HepG2 (cell line): ENCODE measurements at regions not wholly inside any gene's neighbourhood (a gene's known extent, or its start where the extent isn't known, plus 50 kb on each side); places are given as distances from the start of the nearest gene placed in this dataset.

Source experiments
- ATAC-seq: fragments of 200-7000 bp; cut with Tn5 transposase; 3 replicates; pipeline ENCODE4 v1.9.1; 2020; ENCODE audit warnings: mild to moderate bottlenecking, moderate library complexity
- BruUV-seq: library from RNA; stranded (reverse); fragments of 400-500 nt; replicated peaks from 2 replicates; lab custom pipeline; 2021; lab: Mats Ljungman, UMichigan
- CTCF ChIA-PET: fragments of 300-600 bp; formaldehyde crosslinking; extraction: SDS; loops from one replicate; lab custom pipeline; 2021; ENCODE audit warnings: low total read pairs, inconsistent platforms, low intra/inter-chr PET ratio; lab: Yijun Ruan, JAX
- POLR2A ChIA-PET: fragments of 350-600 bp; sonication (Branson Sonifier 250); formaldehyde crosslinking; loops from one replicate; lab custom pipeline; 2020; ENCODE audit warnings: antibody characterized with exemption, inconsistent platforms; lab: Yijun Ruan, JAX
- DNase-seq: peaks from one replicate; pipeline ENCODE4 v3.0.0-alpha.2; 2015; ENCODE audit warnings: low spot score
- FAIRE-seq: peaks from 3 replicates; lab custom pipeline; 2011; peaks lifted over from hg19 to GRCh38; lab: Jason Lieb, UNC
- H2AFZ ChIP-seq: one replicate; pipeline ENCODE4 v1.6.1; 2011; ENCODE audit warnings: low read length, inconsistent platforms
- H3K27ac ChIP-seq: fragments of 300-600 bp; 3 replicates; pipeline ENCODE4 v1.8.0; 2011; ENCODE audit warnings: mixed run types, mild to moderate bottlenecking, mixed read lengths, low read length, inconsistent platforms; ENCODE audit not compliant: insufficient read depth; ENCODE audit errors: extremely low read length
- H3K27me3 ChIP-seq, 2 experiments: fragments of 200-600 bp in 1 of 2; 2 replicates in 1 of 2; 3 replicates in 1 of 2; pipeline versions ENCODE4 v1.6.0 to v1.8.0; 2011; ENCODE audit warnings: low read length in 2 of 2, mild to moderate bottlenecking in 2 of 2, moderate library complexity in 2 of 2, inconsistent platforms in 1 of 2; ENCODE audit not compliant: insufficient read depth in 2 of 2, control insufficient read depth in 1 of 2
- H3K36me3 ChIP-seq, 2 experiments: fragments of 200-600 bp in 1 of 2; replicated peaks in 1 of 2; 2 replicates in 1 of 2; 3 replicates in 1 of 2; pipeline versions ENCODE4 v1.5.1 to v1.8.0; 2011; ENCODE audit warnings: low read length in 2 of 2, inconsistent platforms in 1 of 2; ENCODE audit not compliant: insufficient read depth in 2 of 2, control insufficient read depth in 1 of 2
- H3K4me1 ChIP-seq: 2 replicates; pipeline ENCODE4 v1.5.1; 2012; ENCODE audit warnings: low read length, inconsistent platforms; ENCODE audit not compliant: insufficient read depth
- H3K4me2 ChIP-seq: 2 replicates; pipeline ENCODE4 v1.6.0; 2011; ENCODE audit warnings: low read depth, low read length, inconsistent platforms
- H3K4me3 ChIP-seq, 3 experiments: fragments of 200-600 bp in 1 of 3; sonication (generic), shearing (Covaris generic) in 1 of 3; replicated peaks in 1 of 3; 2 replicates each; pipeline ENCODE4 v1.5.1; 2011 to 2016; ENCODE audit warnings: low read length in 3 of 3, inconsistent platforms in 2 of 3, low read depth in 2 of 3, mild to moderate bottlenecking in 2 of 3, control low read depth in 1 of 3, mixed read lengths in 1 of 3; ENCODE audit not compliant: insufficient read depth in 1 of 3
- H3K79me2 ChIP-seq: one replicate; pipeline ENCODE4 v1.6.1; 2011; ENCODE audit warnings: low read length, inconsistent platforms; ENCODE audit not compliant: insufficient read depth
- H3K9ac ChIP-seq: 2 replicates; pipeline ENCODE4 v1.6.0; 2011; ENCODE audit warnings: mild to moderate bottlenecking, low read depth, low read length, inconsistent platforms; ENCODE audit not compliant: insufficient read depth
- H3K9me3 ChIP-seq: 2 replicates; pipeline ENCODE4 v1.5.1; 2012; ENCODE audit warnings: mild to moderate bottlenecking, low read length
- H4K20me1 ChIP-seq: 2 replicates; pipeline ENCODE4 v1.6.0; 2011; ENCODE audit warnings: inconsistent platforms, mild to moderate bottlenecking, low read length, moderate library complexity; ENCODE audit not compliant: insufficient read depth
- BRCA1 ChIP-seq: sonication (generic); formaldehyde crosslinking; IDR thresholded peaks from 2 replicates; pipeline ENCODE4 v1.4.0; 2020; ENCODE audit warnings: missing genetic modification reagents
- DRAP1 ChIP-seq: IDR thresholded peaks from 2 replicates; pipeline ENCODE4 v1.6.1; 2016; ENCODE audit warnings: missing genetic modification reagents, missing compliant biosample characterization
- E2F1 ChIP-seq: sonication (generic); formaldehyde crosslinking; IDR thresholded peaks from 2 replicates; pipeline ENCODE4 v1.5.0; 2020; ENCODE audit warnings: missing genetic modification reagents
- GLMP ChIP-seq: sonication (generic); formaldehyde crosslinking; IDR thresholded peaks from 2 replicates; pipeline ENCODE4 v1.9.0; 2021; ENCODE audit warnings: missing genetic modification reagents, mild to moderate bottlenecking, borderline replicate concordance
- MIER3 ChIP-seq: IDR thresholded peaks from 2 replicates; pipeline ENCODE4 v1.6.1; 2016; ENCODE audit warnings: missing compliant biosample characterization, borderline replicate concordance
- THYN1 ChIP-seq: sonication (generic); formaldehyde crosslinking; IDR thresholded peaks from 2 replicates; pipeline ENCODE4 v1.8.1; 2023; ENCODE audit warnings: low read depth, mild to moderate bottlenecking, moderate library complexity, missing genetic modification reagents, borderline replicate concordance
- ZBTB14 ChIP-seq: sonication (generic); formaldehyde crosslinking; IDR thresholded peaks from 2 replicates; pipeline ENCODE4 v1.4.0; 2020; ENCODE audit warnings: missing genetic modification reagents
- ZKSCAN1 ChIP-seq: fragments of 150-350 bp; IDR thresholded peaks from 2 replicates; pipeline ENCODE4 v1.6.1; 2014; ENCODE audit warnings: low read length
- ZMYM4 ChIP-seq: sonication (generic); formaldehyde crosslinking; IDR thresholded peaks from 2 replicates; pipeline ENCODE4 v1.8.1; 2023; ENCODE audit warnings: mild to moderate bottlenecking, missing genetic modification reagents
- ZNF335 ChIP-seq: sonication (generic); formaldehyde crosslinking; IDR thresholded peaks from 2 replicates; pipeline ENCODE4 v1.4.0; 2020; ENCODE audit warnings: missing genetic modification reagents
- ZNF34 ChIP-seq: sonication (generic); formaldehyde crosslinking; IDR thresholded peaks from 2 replicates; pipeline ENCODE4 v1.4.0; 2020; ENCODE audit warnings: mild to moderate bottlenecking, missing genetic modification reagents, borderline replicate concordance
- ZNF572 ChIP-seq: sonication (generic); formaldehyde crosslinking; IDR thresholded peaks from 2 replicates; pipeline ENCODE4 v1.5.1; 2020; ENCODE audit warnings: mild to moderate bottlenecking, missing genetic modification reagents
- ZNF784 ChIP-seq: sonication (generic); formaldehyde crosslinking; IDR thresholded peaks from 2 replicates; pipeline ENCODE4 v1.5.1; 2020; ENCODE audit warnings: missing genetic modification reagents, mild to moderate bottlenecking, borderline replicate concordance
- in situ Hi-C: cut with HindIII; loops from 2 replicates; pipeline ENCODE4 v1.10.0; 2017; ENCODE audit warnings: low pct_unique_long_range_greater_than_20kb; ENCODE audit not compliant: extremely low pct_ligation_motif_present
- intact Hi-C: fragments of 100-400 bp; cut with micrococcal nuclease; formaldehyde crosslinking; loops from one replicate; pipeline ENCODE4 v1.10.0; 2022; ENCODE audit not compliant: unreplicated experiment

GRCh38 chr5:113825176-113825575 is 311.7 kb downstream of the YTHDC2 start:
- DNase-seq = no peak
- in situ Hi-C loops = no loop called here
- H3K4me1 ChIP-seq = no peaks in the 10 kb centered on the region
- no peak overlapping the region for H3K4me3 ChIP-seq
- no peak overlapping the region for H3K9ac ChIP-seq
- ATAC-seq = no peak
- no peak for FAIRE-seq
- no peaks in the 10 kb centered on the region for H3K27me3 ChIP-seq
- no peak overlapping the region for H3K27ac ChIP-seq
- H4K20me1 ChIP-seq = no peaks in the 10 kb centered on the region
- CTCF ChIA-PET = no interaction called here
- POLR2A ChIA-PET = no interaction called here
- no peak overlapping the region for H3K4me2 ChIP-seq
- H3K36me3 ChIP-seq = no peaks in the 10 kb centered on the region
- no peak for TF ChIP-seq E2F1
- no peak for TF ChIP-seq ZKSCAN1
- TF ChIP-seq ZMYM4 (CRISPR knock-in tag) = no peak
- no peak for TF ChIP-seq ZNF784
- no peak for TF ChIP-seq MIER3 (CRISPR knock-in tag)
- no peak for TF ChIP-seq BRCA1 (CRISPR knock-in tag)
- no peak for TF ChIP-seq ZNF34
- no peak for TF ChIP-seq ZNF572 (CRISPR knock-in tag)
- TF ChIP-seq ZNF335 (CRISPR knock-in tag) = no peak
- TF ChIP-seq GLMP (CRISPR knock-in tag) = no peak
- no peak for TF ChIP-seq DRAP1 (CRISPR knock-in tag)
- TF ChIP-seq ZBTB14 (CRISPR knock-in tag) = no peak
- TF ChIP-seq THYN1 = no peak
- H2AFZ ChIP-seq = no peak overlapping the region
- H3K79me2 ChIP-seq = no peaks in the 10 kb centered on the region
- intact Hi-C loops = no loop called here
- BruUV-seq = no TSS peak
- no peaks in the 10 kb centered on the region for H3K9me3 ChIP-seq
